ENCODE measurements at regions not wholly inside any gene's neighbourhood (a gene's known extent, or its start where the extent isn't known, plus 50 kb on each side); places are given as distances from the start of the nearest gene placed in this dataset.

DNA sequence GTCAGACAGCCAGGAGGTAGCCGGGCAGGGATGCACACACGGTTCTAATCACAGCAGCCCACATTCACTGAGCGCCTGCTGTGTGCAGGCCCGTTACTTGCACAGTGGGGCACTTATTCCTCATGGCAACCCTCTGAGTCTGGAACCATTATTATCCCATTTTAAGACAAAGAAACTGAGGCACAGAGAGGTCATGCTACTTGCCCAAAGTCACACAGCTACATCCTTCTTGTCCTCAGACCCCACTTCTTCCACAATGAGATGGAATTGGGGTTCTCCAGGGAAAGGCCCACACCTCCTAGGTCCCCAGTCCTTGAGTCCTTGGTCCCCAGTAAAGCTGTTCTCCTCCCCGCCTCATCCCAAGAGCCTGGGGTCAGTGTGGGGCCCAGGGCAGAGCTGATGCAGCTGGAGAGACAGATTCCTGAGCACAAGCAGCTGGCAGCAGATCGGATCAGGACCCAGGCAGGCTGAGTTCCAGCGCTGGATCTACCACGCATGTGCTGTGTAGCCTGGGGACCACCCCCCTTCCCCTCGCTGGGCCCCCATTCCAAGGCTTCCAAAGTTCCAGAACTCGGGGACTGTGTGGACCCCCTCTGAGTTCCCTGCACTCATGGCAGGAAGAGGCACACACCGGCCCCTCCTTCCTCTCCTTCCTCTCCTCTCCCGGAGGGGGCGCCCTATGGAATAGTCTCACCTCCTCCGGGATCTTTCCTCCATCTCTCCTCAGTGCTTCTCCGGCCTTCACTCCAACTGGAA, 393.4 kb downstream of the MATN1 start:
- peak; percentile 20 for DNase-seq (ENCODE audit: low spot score)
- Histone ChIP-seq H3K9ac (ENCODE audit: low read depth in 1 of 2, low read length in 2 of 2) (no peak overlapping the region), H3K27me3 (ENCODE audit: control insufficient read depth in 4 of 4, insufficient read depth in 4 of 4, low read length in 3 of 4) (no peaks in the 10 kb centered on the region), H3K4me3 (ENCODE audit: low read depth in 1 of 3, low read length in 3 of 3) (no peak overlapping the region), H3K9me3 (ENCODE audit: control insufficient read depth in 4 of 4, low read length in 3 of 4) (no peaks in the 10 kb centered on the region), H3K4me1 (ENCODE audit: control insufficient read depth in 4 of 4, insufficient read depth in 4 of 4, low read length in 3 of 4) (no peaks in the 10 kb centered on the region), H3K27ac (ENCODE audit: low read depth in 1 of 2, low read length in 2 of 2) (no peak overlapping the region), H3K36me3 (ENCODE audit: control insufficient read depth in 4 of 4, insufficient read depth in 3 of 4, low read depth in 1 of 4, low read length in 3 of 4) (no peaks in the 10 kb centered on the region)
- TF ChIP-seq NR2F2 (IDR thresholded peaks at IDR 0.05) (no peak), JUND (IDR thresholded peaks at IDR 0.05) (no peak), SP1 (IDR thresholded peaks at IDR 0.05) (no peak), EGR1 (IDR thresholded peaks at IDR 0.05; ENCODE audit: low read depth in 2 of 2) (no peak), HNF4A (conservative IDR thresholded peaks at IDR 0.05) (no peak), GABPA (IDR thresholded peaks at IDR 0.05 in 1 of 2, conservative IDR thresholded peaks at IDR 0.05 in 1 of 2) (no peak), RXRA (IDR thresholded peaks at IDR 0.05) (no peak)
- WGBS: 80% methylated on average over 15 of the region's 15 CpGs

DNA sequence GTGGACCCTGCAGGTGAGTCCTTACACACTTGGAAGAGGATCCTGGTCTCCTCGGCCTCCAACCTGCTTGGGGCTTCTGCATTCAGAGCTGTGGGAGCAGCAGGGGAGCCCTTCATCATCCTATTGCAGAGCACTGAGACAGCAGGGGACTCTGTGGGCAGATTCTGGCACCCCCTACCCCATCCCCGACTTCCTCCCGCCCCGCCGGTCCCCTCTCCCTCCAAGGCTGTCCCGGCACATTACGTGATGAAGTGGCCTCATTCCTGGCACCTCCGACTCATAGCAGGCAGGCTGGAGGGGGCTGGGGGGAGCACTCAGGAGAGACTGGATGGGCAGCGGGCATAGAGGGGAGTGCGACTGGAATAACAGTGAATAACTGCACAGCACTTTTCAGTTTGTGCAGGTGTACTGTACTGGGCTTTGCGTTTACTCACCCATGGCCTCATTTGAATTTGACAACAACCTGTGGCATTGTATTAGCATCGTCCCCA, 394.1 kb downstream of the MATN1 start:
- WGBS: 85% methylated on average over 12 of the region's 12 CpGs
- no peak overlapping the region for H3K27ac ChIP-seq (ENCODE audit: low read depth in 1 of 2, low read length in 2 of 2)
- H3K36me3 ChIP-seq (ENCODE audit: control insufficient read depth in 4 of 4, insufficient read depth in 3 of 4, low read depth in 1 of 4, low read length in 3 of 4): no peaks in the 10 kb centered on the region
- no peak overlapping the region for H3K9ac ChIP-seq (ENCODE audit: low read depth in 1 of 2, low read length in 2 of 2)
- H3K27me3 ChIP-seq (ENCODE audit: control insufficient read depth in 4 of 4, insufficient read depth in 4 of 4, low read length in 3 of 4): no peaks in the 10 kb centered on the region
- DNase-seq (ENCODE audit: low spot score): peak; percentile 22
- TF ChIP-seq JUND (IDR thresholded peaks at IDR 0.05) (no peak), ATF3 (IDR thresholded peaks at IDR 0.05) (no peak), FOXA1 (IDR thresholded peaks at IDR 0.05) (no peak), ZBTB33 (IDR thresholded peaks at IDR 0.05) (no peak)
- H3K4me1 ChIP-seq (ENCODE audit: control insufficient read depth in 4 of 4, insufficient read depth in 4 of 4, low read length in 3 of 4): no peaks in the 10 kb centered on the region
- no peaks in the 10 kb centered on the region for H3K9me3 ChIP-seq (ENCODE audit: control insufficient read depth in 4 of 4, low read length in 3 of 4)
- H3K4me3 ChIP-seq (ENCODE audit: low read depth in 1 of 3, low read length in 3 of 3): no peak overlapping the region

GRCh38 chr1:30328401-30329262, 394.8 kb downstream of the MATN1 start:
- no peak overlapping the region for H3K27ac ChIP-seq (ENCODE audit: low read depth in 1 of 2, low read length in 2 of 2)
- H3K9ac ChIP-seq (ENCODE audit: low read depth in 1 of 2, low read length in 2 of 2): no peak overlapping the region
- no peaks in the 10 kb centered on the region for H3K36me3 ChIP-seq (ENCODE audit: control insufficient read depth in 4 of 4, insufficient read depth in 3 of 4, low read depth in 1 of 4, low read length in 3 of 4)
- DNase-seq (ENCODE audit: low spot score): peak; percentile 17
- TF ChIP-seq NR2F2 (IDR thresholded peaks at IDR 0.05) (no peak), ZBTB33 (IDR thresholded peaks at IDR 0.05) (no peak), FOXA2 (IDR thresholded peaks at IDR 0.05) (no peak), HNF4A (conservative IDR thresholded peaks at IDR 0.05) (no peak)
- H3K9me3 ChIP-seq (ENCODE audit: control insufficient read depth in 4 of 4, low read length in 3 of 4): no peaks in the 10 kb centered on the region
- H3K4me1 ChIP-seq (ENCODE audit: control insufficient read depth in 4 of 4, insufficient read depth in 4 of 4, low read length in 3 of 4): no peaks in the 10 kb centered on the region
- peaks cover 0 to under 1% (median 0%) of the 10 kb centered on the region in 4 donors for H3K27me3 ChIP-seq (ENCODE audit: control insufficient read depth in 4 of 4, insufficient read depth in 4 of 4, low read length in 3 of 4)
- WGBS: 76% methylated on average over 9 of the region's 9 CpGs
- no peak overlapping the region for H3K4me3 ChIP-seq (ENCODE audit: low read depth in 1 of 3, low read length in 3 of 3)
